MM.1S (cell line): ENCODE measurements at regions not wholly inside any gene's neighbourhood (a gene's known extent, or its start where the extent isn't known, plus 50 kb on each side); places are given as distances from the start of the nearest gene placed in this dataset.
A peak's percentile ranks its signal among the peaks of the same experiment; 100 is the strongest.

Experiments
- DNase-seq: peaks from one replicate; pipeline ENCODE4 v3.0.0-alpha.2; 2015
- H2AFZ ChIP-seq: fragments of 300-600 bp; sonication (generic); 2 replicates; pipeline ENCODE4 v1.6.0; 2016; ENCODE audit warnings: antibody characterized with exemption, low read length
- H3F3A ChIP-seq: fragments of 300-600 bp; sonication (generic); 2 replicates; pipeline ENCODE4 v1.6.1; 2016; ENCODE audit warnings: mild to moderate bottlenecking, antibody characterized with exemption, low read length, moderate library complexity, mixed read lengths; ENCODE audit not compliant: insufficient read depth
- H3K27ac ChIP-seq: fragments of 300-600 bp; sonication (generic); 2 replicates; pipeline ENCODE4 v1.5.1; 2016; ENCODE audit warnings: mild to moderate bottlenecking, low read length
- H3K27me3 ChIP-seq: fragments of 300-600 bp; sonication (generic); replicated peaks from 2 replicates; pipeline ENCODE4 v1.6.0; 2016; ENCODE audit warnings: low read length; ENCODE audit not compliant: insufficient read depth
- H3K36me3 ChIP-seq: fragments of 300-600 bp; sonication (generic); replicated peaks from 2 replicates; pipeline ENCODE4 v1.6.1; 2016; ENCODE audit warnings: mild to moderate bottlenecking, low read length, mixed read lengths; ENCODE audit not compliant: insufficient read depth
- H3K4me1 ChIP-seq: fragments of 300-600 bp; sonication (generic); 2 replicates; pipeline ENCODE4 v1.6.1; 2016; ENCODE audit warnings: low read length, mixed read lengths
- H3K4me2 ChIP-seq: fragments of 300-600 bp; sonication (generic); 2 replicates; pipeline ENCODE4 v1.6.0; 2016; ENCODE audit warnings: low read depth, low read length
- H3K4me3 ChIP-seq: fragments of 300-600 bp; sonication (generic); 2 replicates; pipeline ENCODE4 v1.5.1; 2016; ENCODE audit warnings: low read length, mixed read lengths
- H3K79me2 ChIP-seq: fragments of 300-600 bp; sonication (generic); 2 replicates; pipeline ENCODE4 v1.6.1; 2016; ENCODE audit warnings: mixed run types, low read length, mixed read lengths
- H3K9ac ChIP-seq: fragments of 300-600 bp; sonication (generic); 2 replicates; pipeline ENCODE4 v1.6.1; 2016; ENCODE audit warnings: low read length, mixed read lengths
- H3K9me2 ChIP-seq: fragments of 300-600 bp; sonication (generic); replicated peaks from 2 replicates; pipeline ENCODE4 v1.6.1; 2016; ENCODE audit warnings: mild to moderate bottlenecking, low read length, mixed read lengths; ENCODE audit not compliant: insufficient read depth
- H3K9me3 ChIP-seq: fragments of 300-600 bp; sonication (generic); replicated peaks from 2 replicates; pipeline ENCODE4 v1.6.1; 2016; ENCODE audit warnings: mild to moderate bottlenecking, low read length, mixed read lengths; ENCODE audit not compliant: insufficient read depth
- H4K20me1 ChIP-seq: fragments of 300-600 bp; sonication (generic); 2 replicates; pipeline ENCODE4 v1.6.1; 2016; ENCODE audit warnings: mild to moderate bottlenecking, low read length, moderate library complexity, mixed read lengths; ENCODE audit not compliant: insufficient read depth
- EZH2 ChIP-seq: fragments of 300-600 bp; sonication (generic); optimal IDR thresholded peaks from 2 replicates; pipeline ENCODE3; 2017; ENCODE audit warnings: low read depth, mild to moderate bottlenecking, antibody characterized with exemption, low read length, mixed read lengths
- EZH2phosphoT487 ChIP-seq: fragments of 300-600 bp; sonication (generic); IDR thresholded peaks from 2 replicates; pipeline ENCODE4 v1.6.1; 2018; ENCODE audit warnings: antibody characterized with exemption, low read length
- TF ChIP-seq, protein P1 (sequence below): fragments of 300-600 bp; sonication (generic); IDR thresholded peaks from 2 replicates; pipeline ENCODE4 v1.5.1; 2016; ENCODE audit warnings: antibody characterized with exemption, low read length, mixed read lengths

GRCh38 chr2:181300600-181301291, 156.4 kb upstream of the ITGA4 start:
- Histone ChIP-seq H2AFZ (no peak overlapping the region), H3K27ac (no peak overlapping the region), H4K20me1 (no peaks in the 10 kb centered on the region), H3K9me2 (no peaks in the 10 kb centered on the region), H3K79me2 (no peaks in the 10 kb centered on the region), H3K36me3 (no peaks in the 10 kb centered on the region), H3F3A (peaks cover 20% of the 10 kb centered on the region), H3K4me1 (peaks cover 29% of the 10 kb centered on the region), H3K9ac (no peak overlapping the region), H3K27me3 (no peaks in the 10 kb centered on the region), H3K4me3 (no peak overlapping the region), H3K4me2 (no peak overlapping the region), H3K9me3 (no peaks in the 10 kb centered on the region)
- TF ChIP-seq, protein P1, sequence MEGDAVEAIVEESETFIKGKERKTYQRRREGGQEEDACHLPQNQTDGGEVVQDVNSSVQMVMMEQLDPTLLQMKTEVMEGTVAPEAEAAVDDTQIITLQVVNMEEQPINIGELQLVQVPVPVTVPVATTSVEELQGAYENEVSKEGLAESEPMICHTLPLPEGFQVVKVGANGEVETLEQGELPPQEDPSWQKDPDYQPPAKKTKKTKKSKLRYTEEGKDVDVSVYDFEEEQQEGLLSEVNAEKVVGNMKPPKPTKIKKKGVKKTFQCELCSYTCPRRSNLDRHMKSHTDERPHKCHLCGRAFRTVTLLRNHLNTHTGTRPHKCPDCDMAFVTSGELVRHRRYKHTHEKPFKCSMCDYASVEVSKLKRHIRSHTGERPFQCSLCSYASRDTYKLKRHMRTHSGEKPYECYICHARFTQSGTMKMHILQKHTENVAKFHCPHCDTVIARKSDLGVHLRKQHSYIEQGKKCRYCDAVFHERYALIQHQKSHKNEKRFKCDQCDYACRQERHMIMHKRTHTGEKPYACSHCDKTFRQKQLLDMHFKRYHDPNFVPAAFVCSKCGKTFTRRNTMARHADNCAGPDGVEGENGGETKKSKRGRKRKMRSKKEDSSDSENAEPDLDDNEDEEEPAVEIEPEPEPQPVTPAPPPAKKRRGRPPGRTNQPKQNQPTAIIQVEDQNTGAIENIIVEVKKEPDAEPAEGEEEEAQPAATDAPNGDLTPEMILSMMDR: no peak
- TF ChIP-seq EZH2 (no peak), EZH2phosphoT487 (no peak)
- no peak for DNase-seq

GRCh38 chr2:181304011-181304844, 153.0 kb upstream of the ITGA4 start:
- no peaks in the 10 kb centered on the region for H3K27me3 ChIP-seq
- H3K27ac ChIP-seq: peak overlapping the region; percentile 99
- peaks cover 58% of the 10 kb centered on the region for H3K4me1 ChIP-seq

GRCh38 chr2:181305301-181306123, 151.7 kb upstream of the ITGA4 start:
- Histone ChIP-seq H3K27me3 (no peaks in the 10 kb centered on the region), H4K20me1 (no peaks in the 10 kb centered on the region), H3K4me1 (peaks cover 58% of the 10 kb centered on the region), H3K79me2 (0 out of 2 replicates have a peak, but pooled peaks cover 8% of the 10 kb centered on the region), H3K9ac (peak overlapping the region; percentile 95), H3K9me3 (no peaks in the 10 kb centered on the region), H3F3A (peaks cover 64% of the 10 kb centered on the region), H2AFZ (no peak overlapping the region), H3K36me3 (no peaks in the 10 kb centered on the region), H3K4me2 (peak overlapping the region; percentile 86), H3K4me3 (peak overlapping the region; percentile 46), H3K9me2 (no peaks in the 10 kb centered on the region), H3K27ac (peak overlapping the region; percentile 99)
- TF ChIP-seq EZH2phosphoT487 (no peak), EZH2 (no peak)
- TF ChIP-seq, protein P1: no peak
- DNase-seq: peak; percentile 98

More at GRCh38 chr2:181304011-181304844, 153.0 kb upstream of the ITGA4 start:
- Histone ChIP-seq H3F3A (peaks cover 53% of the 10 kb centered on the region), H3K4me3 (peak overlapping the region; percentile 32), H4K20me1 (no peaks in the 10 kb centered on the region), H3K9ac (peak overlapping the region; percentile 95), H3K9me3 (no peaks in the 10 kb centered on the region), H3K36me3 (no peaks in the 10 kb centered on the region), H2AFZ (peak overlapping the region; percentile 48), H3K4me2 (peak overlapping the region; percentile 86), H3K9me2 (no peaks in the 10 kb centered on the region), H3K79me2 (0 out of 2 replicates have a peak, but pooled peaks cover 8% of the 10 kb centered on the region)
- no peak for TF ChIP-seq EZH2phosphoT487
- TF ChIP-seq, protein P1: peak; percentile 32
- no peak for TF ChIP-seq EZH2
- peak; percentile 65 for DNase-seq
